LNCaP clone FGC (cell line): ENCODE measurements at regions not wholly inside any gene's neighbourhood (a gene's known extent, or its start where the extent isn't known, plus 50 kb on each side); places are given as distances from the start of the nearest gene placed in this dataset.
"Not testable (repeated sequence)": the region's sequence is repeated elsewhere in the genome, so short reads cannot be mapped to it uniquely, and the experiment has no call there.

Experiments used
- DNase-seq: peaks from one replicate; pipeline ENCODE4 v3.0.0-alpha.2; 2011; ENCODE audit warnings: low read depth
- H3K4me3 ChIP-seq: 2 replicates; pipeline ENCODE4 v1.5.1; 2011; ENCODE audit warnings: mild to moderate bottlenecking, low read depth, low read length, control low read depth
- CTCF ChIP-seq: IDR thresholded peaks from 2 replicates; pipeline ENCODE4 v1.5.1; 2012; ENCODE audit warnings: mild to moderate bottlenecking; ENCODE audit not compliant: control insufficient read depth, insufficient read depth; ENCODE audit errors: extremely low read depth

- TF ChIP-seq CTCF: no peak
- DNase-seq: no peak
- no peak overlapping the region for H3K4me3 ChIP-seq
These were observed 74.3 kb upstream of the PPP2R3B start for GRCh38 chrX:460823-461640.

- DNase-seq: no peak
- no peak for TF ChIP-seq CTCF
- no peak overlapping the region for H3K4me3 ChIP-seq
These were observed 76.1 kb upstream of the PPP2R3B start for GRCh38 chrX:462853-463252.

GRCh38 chrX:465418-466215, 78.9 kb upstream of the PPP2R3B start:
- no peak for DNase-seq
- no peak for TF ChIP-seq CTCF
- H3K4me3 ChIP-seq: no peak overlapping the region

GRCh38 chrX:466836-467235, 80.1 kb upstream of the PPP2R3B start:
- not testable (repeated sequence) for DNase-seq

GRCh38 chrX:467686-468085, 81.0 kb upstream of the PPP2R3B start:
- DNase-seq, H3K4me3 ChIP-seq: not testable (repeated sequence)

More at GRCh38 chrX:466836-467235, 80.1 kb upstream of the PPP2R3B start:
- H3K4me3 ChIP-seq: not testable (repeated sequence)

- no peak for DNase-seq
- no peak for TF ChIP-seq CTCF
- no peak overlapping the region for H3K4me3 ChIP-seq
These were observed 82.3 kb upstream of the PPP2R3B start for GRCh38 chrX:468979-469378.

GRCh38 chrX:470686-471085, 84.0 kb upstream of the PPP2R3B start:
- H3K4me3 ChIP-seq: no peak overlapping the region
- DNase-seq: no peak
- no peak for TF ChIP-seq CTCF

GRCh38 chrX:471281-471680, 84.6 kb upstream of the PPP2R3B start:
- no peak for DNase-seq
- no peak for TF ChIP-seq CTCF
- no peak overlapping the region for H3K4me3 ChIP-seq

- not testable (repeated sequence) for H3K4me3 ChIP-seq, DNase-seq
These were observed 85.6 kb upstream of the PPP2R3B start for GRCh38 chrX:472275-472674.
